Activated T-helper 2 cell treated with anti-CD3 and anti-CD28 coated beads, Interferon-gamma antibody, Interleukin-2, Interleukin-4, amounts not matched to agents 10 μg/mL and 5 μg/mL and 100 μg/mL, durations not matched to agents 14 hours and 24 hours and 36 hours (primary cell): ENCODE measurements at regions not wholly inside any gene's neighbourhood (a gene's known extent, or its start where the extent isn't known, plus 50 kb on each side); places are given as distances from the start of the nearest gene placed in this dataset.

ENCODE experiments used
- DNase-seq: peaks from one replicate; pipeline ENCODE4 v3.0.0; 2021; ENCODE audit warnings: low spot score
- H3K27ac Mint-ChIP-seq: one replicate; pipeline ENCODE4 v1.8.0; 2021; ENCODE audit warnings: mixed read lengths
- H3K27me3 Mint-ChIP-seq: one replicate; pipeline ENCODE4 v1.8.0; 2021; ENCODE audit warnings: low read depth, mixed read lengths
- H3K36me3 Mint-ChIP-seq: one replicate; pipeline ENCODE4 v1.8.0; 2021; ENCODE audit warnings: low read depth, mixed read lengths
- H3K4me1 Mint-ChIP-seq: one replicate; pipeline ENCODE4 v1.8.0; 2021; ENCODE audit warnings: low read depth, mixed read lengths
- H3K4me3 Mint-ChIP-seq: one replicate; pipeline ENCODE4 v1.8.0; 2021; ENCODE audit warnings: low read depth, mild to moderate bottlenecking, moderate library complexity, mixed read lengths
- H3K9me3 Mint-ChIP-seq: one replicate; pipeline ENCODE4 v1.8.0; 2021; ENCODE audit warnings: mixed read lengths
- intact Hi-C: fragments of 100-400 bp; cut with micrococcal nuclease; formaldehyde crosslinking; loops from one replicate; pipeline ENCODE4 v1.15.1; 2023

DNA sequence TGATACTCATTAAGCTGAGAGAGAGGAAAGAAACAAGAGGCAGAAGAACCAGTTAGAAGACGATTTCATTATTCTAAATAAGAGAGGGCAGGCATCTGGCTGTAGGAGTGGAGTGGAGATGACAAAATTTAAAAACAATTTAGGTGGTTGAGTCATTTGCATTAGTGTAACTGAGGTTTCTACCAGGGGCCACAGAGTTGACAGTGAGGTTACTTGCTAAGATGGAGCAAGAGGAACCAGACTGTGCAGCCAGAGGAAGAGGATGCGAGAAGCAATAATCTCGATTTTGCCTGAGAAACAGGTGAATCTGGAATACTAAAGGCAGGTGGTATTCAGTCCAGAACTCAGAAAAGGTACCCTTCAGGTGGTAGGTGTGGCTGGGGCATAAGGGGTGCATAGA is 491.9 kb downstream of the MID1IP1 start:
- H3K27me3 Mint-ChIP-seq, result no peaks in the 10 kb centered on the region
- DNase-seq, result no peak
- peaks cover 22% of the 10 kb centered on the region for H3K9me3 Mint-ChIP-seq
- intact Hi-C loops, result no loop called here
- peak overlapping the region; percentile 40 for H3K27ac Mint-ChIP-seq
- H3K36me3 Mint-ChIP-seq, result peaks cover 69% of the 10 kb centered on the region
- no peak overlapping the region for H3K4me3 Mint-ChIP-seq
- peaks cover 25% of the 10 kb centered on the region for H3K4me1 Mint-ChIP-seq

DNA sequence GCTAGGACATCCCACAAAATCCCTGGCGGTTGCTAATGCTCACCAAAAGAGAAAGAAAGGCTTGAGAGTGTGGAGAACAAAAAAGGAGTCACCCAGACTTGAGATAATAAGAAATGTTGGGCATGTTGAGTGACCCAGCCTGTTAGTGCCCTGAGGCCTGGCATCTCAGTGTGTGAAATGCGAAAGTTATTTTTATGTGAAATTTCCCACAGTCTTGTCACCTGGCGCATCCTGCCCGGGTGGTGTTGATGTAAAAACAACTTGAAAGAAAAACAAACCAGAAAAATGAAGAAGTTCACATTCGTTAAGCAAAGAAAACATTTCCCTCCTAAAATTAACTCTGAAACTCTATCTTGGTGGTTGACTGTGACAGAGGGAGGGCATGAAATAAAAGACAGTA is 495.2 kb downstream of the MID1IP1 start:
- H3K36me3 Mint-ChIP-seq, result peaks cover 85% of the 10 kb centered on the region

DNA sequence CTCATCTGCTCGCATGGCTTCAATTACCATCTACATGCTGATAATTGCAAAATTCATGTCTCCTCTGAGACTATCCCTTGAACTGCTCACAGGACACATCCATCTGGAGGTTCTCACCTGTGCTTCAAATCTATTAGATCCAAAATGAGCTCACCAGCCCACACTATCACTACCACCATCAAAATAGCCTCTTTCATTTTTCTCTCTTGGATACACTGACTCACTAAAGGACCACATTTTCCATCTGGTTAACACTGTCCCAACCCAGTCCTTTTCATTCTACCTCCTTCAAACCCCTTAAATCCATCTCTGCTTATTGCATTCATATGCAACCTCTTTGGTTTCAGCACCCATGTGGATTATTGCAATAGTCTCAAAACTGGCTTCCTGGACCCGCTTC is 497.6 kb downstream of the MID1IP1 start:
- intact Hi-C loops, result loop anchor here (5.0 kb wide), 1 partner anchor 33 kb away; no protein-coding TSS in a partner anchor
- H3K36me3 Mint-ChIP-seq, result peaks cover 84% of the 10 kb centered on the region
- peaks cover 22% of the 10 kb centered on the region for H3K9me3 Mint-ChIP-seq
- H3K27me3 Mint-ChIP-seq, result no peaks in the 10 kb centered on the region
- H3K4me1 Mint-ChIP-seq, result peaks cover 22% of the 10 kb centered on the region
- DNase-seq, result no peak
- no peak overlapping the region for H3K4me3 Mint-ChIP-seq
- H3K27ac Mint-ChIP-seq, result peak overlapping the region; percentile 51

More for the DNA sequence above, 495.2 kb downstream of the MID1IP1 start:
- no peak overlapping the region for H3K4me3 Mint-ChIP-seq
- DNase-seq, result no peak
- H3K4me1 Mint-ChIP-seq, result peaks cover 31% of the 10 kb centered on the region
- no peaks in the 10 kb centered on the region for H3K27me3 Mint-ChIP-seq
- no peak overlapping the region for H3K27ac Mint-ChIP-seq
- intact Hi-C loops, result loop anchor here (5.0 kb wide), 1 partner anchor 36 kb away; no protein-coding TSS in a partner anchor
- H3K9me3 Mint-ChIP-seq, result peaks cover 26% of the 10 kb centered on the region

DNA sequence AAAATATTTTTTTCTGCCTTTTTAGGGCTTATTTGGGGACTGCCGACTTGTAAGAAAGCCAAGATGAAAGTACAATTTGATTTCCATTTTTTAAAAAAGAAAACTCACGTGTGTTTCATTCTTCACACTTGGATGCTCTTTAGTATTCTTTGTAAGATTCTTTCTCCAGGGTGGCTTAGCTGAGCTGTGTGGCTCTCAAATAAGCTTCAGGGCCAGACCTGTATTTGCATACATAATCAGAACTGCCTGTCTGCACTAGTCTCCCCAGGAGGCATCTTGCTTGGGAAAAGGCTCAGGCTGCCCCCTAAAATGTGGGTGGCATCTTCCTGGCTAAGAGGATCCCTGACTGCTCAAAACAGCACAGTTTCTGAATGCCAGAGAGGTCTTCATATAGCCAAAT is 498.4 kb downstream of the MID1IP1 start:
- peaks cover 18% of the 10 kb centered on the region for H3K9me3 Mint-ChIP-seq

DNA sequence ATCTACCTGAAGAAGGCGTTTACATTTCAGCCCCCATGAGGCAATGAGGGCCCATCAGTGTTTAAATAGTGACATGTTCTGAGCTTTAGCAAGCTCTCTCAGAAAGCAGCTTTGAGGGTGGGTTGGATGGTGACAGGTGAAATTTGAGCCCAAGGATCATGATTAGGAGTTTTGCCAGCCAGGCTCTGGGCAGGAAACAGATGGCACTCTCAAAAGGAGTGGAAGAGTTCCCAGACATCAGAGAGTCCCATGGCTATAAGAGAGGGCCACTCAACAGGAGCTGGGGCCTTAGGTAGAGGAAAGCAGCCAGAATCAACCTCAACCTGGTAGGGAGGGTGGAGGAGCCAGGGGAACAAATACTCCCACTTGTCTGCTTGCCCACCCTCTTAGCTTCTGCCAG is 499.8 kb downstream of the MID1IP1 start:
- intact Hi-C loops, result no loop called here
- Mint-ChIP-seq H3K36me3 (peaks cover 85% of the 10 kb centered on the region), H3K4me3 (no peak overlapping the region), H3K27ac (no peak overlapping the region), H3K9me3 (peaks cover 8% of the 10 kb centered on the region), H3K4me1 (peaks cover 16% of the 10 kb centered on the region), H3K27me3 (no peaks in the 10 kb centered on the region)
- DNase-seq, result no peak

More for the DNA sequence above, 498.4 kb downstream of the MID1IP1 start:
- Mint-ChIP-seq H3K4me1 (peaks cover 19% of the 10 kb centered on the region), H3K27me3 (no peaks in the 10 kb centered on the region), H3K36me3 (peaks cover 84% of the 10 kb centered on the region), H3K4me3 (no peak overlapping the region), H3K27ac (peak overlapping the region; percentile 52)
- intact Hi-C loops, result loop anchor here (5.0 kb wide), 1 partner anchor 33 kb away; no protein-coding TSS in a partner anchor
- DNase-seq, result no peak

DNA sequence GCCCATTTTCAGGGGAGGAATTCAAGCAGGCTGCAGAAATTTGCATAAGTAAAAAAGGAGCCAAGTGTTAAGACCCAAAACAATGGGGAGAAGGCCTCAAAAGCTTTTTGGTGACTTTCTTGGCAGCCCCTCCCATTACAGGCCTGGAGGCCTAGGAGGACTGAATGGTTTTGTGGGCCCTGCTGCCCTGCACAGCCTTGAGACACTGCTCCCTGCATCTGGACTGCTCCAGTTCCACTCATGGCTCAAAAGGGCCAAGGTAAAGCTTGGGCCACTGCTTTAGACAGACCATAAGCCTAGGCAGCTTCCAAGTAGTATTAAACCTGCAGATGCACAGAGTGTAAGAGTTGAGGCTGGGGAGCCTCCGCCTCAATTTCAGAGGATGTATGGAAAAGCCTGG is 501.6 kb downstream of the MID1IP1 start:
- no peak overlapping the region for H3K4me3 Mint-ChIP-seq
- H3K4me1 Mint-ChIP-seq, result peaks cover 24% of the 10 kb centered on the region
- H3K36me3 Mint-ChIP-seq, result peaks cover 90% of the 10 kb centered on the region
- no peak for DNase-seq
- intact Hi-C loops, result no loop called here
- H3K27me3 Mint-ChIP-seq, result no peaks in the 10 kb centered on the region
- H3K9me3 Mint-ChIP-seq, result peaks cover 4% of the 10 kb centered on the region
- no peak overlapping the region for H3K27ac Mint-ChIP-seq

DNA sequence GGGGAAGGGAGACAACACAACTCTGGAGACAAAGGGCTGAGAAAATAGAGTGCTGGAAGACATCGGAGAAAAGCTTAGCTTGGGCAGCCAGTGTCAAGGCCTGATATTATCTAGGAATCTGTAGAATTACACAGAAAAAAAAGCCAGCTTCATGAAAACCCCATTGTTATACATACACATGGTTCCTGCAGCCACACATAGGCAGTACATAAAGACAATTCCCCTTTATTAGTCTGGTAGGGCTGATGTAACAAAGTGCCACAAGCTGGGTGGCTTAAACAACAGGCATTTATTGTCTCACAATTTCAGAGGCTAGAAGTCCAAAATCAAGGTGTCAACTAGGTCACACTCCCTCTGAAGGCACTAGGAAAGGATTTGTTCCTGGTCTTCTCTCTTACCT is 503.5 kb downstream of the MID1IP1 start:
- H3K27ac Mint-ChIP-seq, result peak overlapping the region; percentile 22
- intact Hi-C loops, result no loop called here
- peaks cover 28% of the 10 kb centered on the region for H3K4me1 Mint-ChIP-seq
- no peaks in the 10 kb centered on the region for H3K9me3 Mint-ChIP-seq
- H3K36me3 Mint-ChIP-seq, result peaks cover 87% of the 10 kb centered on the region
- no peak for DNase-seq
- no peaks in the 10 kb centered on the region for H3K27me3 Mint-ChIP-seq
- no peak overlapping the region for H3K4me3 Mint-ChIP-seq

DNA sequence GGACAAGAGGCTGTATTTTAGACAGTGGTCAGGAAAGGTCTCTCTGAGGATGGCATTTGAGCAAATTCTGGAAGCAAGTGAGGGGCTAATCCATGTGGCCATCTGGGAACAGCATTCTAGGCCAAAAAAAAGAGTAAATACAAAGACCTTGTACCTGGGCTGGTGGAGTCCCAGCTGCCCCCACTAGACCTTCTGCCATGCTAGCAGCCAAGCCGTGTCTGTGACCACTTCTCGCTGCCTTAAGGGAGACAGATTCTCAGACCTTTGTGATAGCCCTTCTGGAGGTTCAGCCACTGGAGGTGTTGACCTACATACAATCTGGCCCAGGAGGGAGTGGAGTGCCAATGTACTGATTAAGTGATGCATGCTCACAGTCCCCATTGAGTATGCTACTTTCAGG is 506.2 kb downstream of the MID1IP1 start:
- intact Hi-C loops, result no loop called here
- DNase-seq, result no peak
- Mint-ChIP-seq H3K9me3 (no peaks in the 10 kb centered on the region), H3K27me3 (no peaks in the 10 kb centered on the region), H3K27ac (peak overlapping the region; percentile 96), H3K4me3 (no peak overlapping the region), H3K4me1 (peaks cover 51% of the 10 kb centered on the region), H3K36me3 (peaks cover 87% of the 10 kb centered on the region)

DNA sequence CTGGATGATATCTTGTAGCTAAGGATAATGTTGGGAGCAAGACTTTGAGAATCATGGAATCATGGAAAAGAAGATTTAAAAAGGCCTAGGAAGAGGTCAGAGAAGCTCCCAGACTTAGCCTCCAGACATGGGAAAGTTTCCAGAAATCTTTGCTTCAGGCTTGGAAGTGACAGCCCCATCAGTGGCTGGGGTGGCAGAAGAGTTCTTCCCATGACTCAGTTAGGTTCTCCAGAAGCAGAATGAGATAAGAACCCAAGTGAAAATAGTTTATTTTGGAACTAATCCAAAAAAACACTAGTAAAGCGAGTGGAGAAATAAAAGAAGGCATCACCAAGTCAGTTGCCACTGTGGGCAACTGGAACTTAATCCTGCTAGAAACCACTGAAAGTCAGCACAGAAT is 506.9 kb downstream of the MID1IP1 start:
- no peak for DNase-seq
- H3K4me3 Mint-ChIP-seq, result no peak overlapping the region
- intact Hi-C loops, result loop anchor here (2.0 kb wide), 1 partner anchor 47 kb away; no protein-coding TSS in a partner anchor
- H3K27me3 Mint-ChIP-seq, result no peaks in the 10 kb centered on the region
- H3K4me1 Mint-ChIP-seq, result peaks cover 57% of the 10 kb centered on the region
- H3K27ac Mint-ChIP-seq, result peak overlapping the region; percentile 96
- no peaks in the 10 kb centered on the region for H3K9me3 Mint-ChIP-seq
- H3K36me3 Mint-ChIP-seq, result peaks cover 87% of the 10 kb centered on the region

DNA sequence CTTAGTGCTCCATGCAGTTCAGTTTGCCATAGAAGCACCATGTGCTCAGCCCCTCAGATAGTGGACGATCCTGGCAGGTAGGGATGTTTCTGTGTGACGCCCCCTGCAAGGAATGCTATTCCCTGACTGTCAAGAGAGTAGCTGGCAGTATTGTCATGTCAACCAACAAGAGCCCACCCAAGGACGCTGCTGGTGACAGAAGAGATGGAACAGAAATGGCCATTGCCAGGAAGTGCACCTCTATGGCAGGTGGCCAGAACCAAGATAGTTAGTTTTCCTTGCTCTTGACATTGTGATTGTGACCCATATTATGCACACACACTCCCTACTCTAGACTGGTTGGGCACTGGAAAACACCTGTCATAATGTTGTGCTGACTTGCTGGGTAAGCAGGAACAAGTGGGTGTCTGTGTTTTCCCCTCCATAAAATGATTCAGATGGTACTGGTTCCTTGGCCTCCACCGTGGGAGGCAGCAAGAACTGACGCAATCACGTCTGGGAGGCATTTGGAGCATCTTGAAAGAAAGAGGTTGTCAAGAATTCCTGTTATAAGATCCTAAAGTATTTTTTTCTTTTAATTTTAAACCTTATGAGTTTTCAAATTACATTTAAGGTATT is 507.9 kb downstream of the MID1IP1 start:
- no peak for DNase-seq
- Mint-ChIP-seq H3K4me1 (peaks cover 65% of the 10 kb centered on the region), H3K9me3 (peaks cover 5% of the 10 kb centered on the region), H3K27ac (peak overlapping the region; percentile 96), H3K4me3 (no peak overlapping the region), H3K27me3 (no peaks in the 10 kb centered on the region), H3K36me3 (peaks cover 91% of the 10 kb centered on the region)
- intact Hi-C loops, result loop anchor here (1.0 to 2.0 kb wide), 7 partner anchors 18 to 146 kb away; no protein-coding TSS in a partner anchor

DNA sequence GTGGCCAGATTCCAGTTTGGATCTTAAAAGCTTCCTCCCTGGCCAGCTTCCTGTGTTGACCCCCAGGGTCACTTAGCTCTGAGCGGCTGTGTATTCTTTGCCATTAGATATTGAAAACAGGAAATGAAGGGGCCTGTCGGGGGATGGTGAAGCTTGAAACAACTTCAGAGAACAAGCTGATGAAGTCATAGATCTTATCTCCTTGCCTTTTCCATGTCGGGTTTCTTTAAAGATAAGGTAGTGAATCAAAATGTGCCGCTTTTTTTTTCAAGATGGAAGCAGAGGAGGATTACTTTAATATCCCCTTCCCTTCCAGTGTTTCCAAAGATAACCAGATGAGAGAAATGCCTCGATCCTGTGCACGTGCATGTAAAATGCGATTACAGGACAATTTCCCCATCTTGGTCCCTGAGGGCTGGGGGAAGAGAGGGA is 508.5 kb downstream of the MID1IP1 start:
- Mint-ChIP-seq H3K4me3 (peak overlapping the region; percentile 49), H3K27ac (peak overlapping the region; percentile 96), H3K4me1 (peaks cover 66% of the 10 kb centered on the region), H3K36me3 (peaks cover 89% of the 10 kb centered on the region), H3K9me3 (peaks cover 5% of the 10 kb centered on the region), H3K27me3 (no peaks in the 10 kb centered on the region)
- peak; percentile 44 for DNase-seq
- intact Hi-C loops, result loop anchor here (1.0 to 2.0 kb wide), 7 partner anchors 18 to 146 kb away; no protein-coding TSS in a partner anchor

DNA sequence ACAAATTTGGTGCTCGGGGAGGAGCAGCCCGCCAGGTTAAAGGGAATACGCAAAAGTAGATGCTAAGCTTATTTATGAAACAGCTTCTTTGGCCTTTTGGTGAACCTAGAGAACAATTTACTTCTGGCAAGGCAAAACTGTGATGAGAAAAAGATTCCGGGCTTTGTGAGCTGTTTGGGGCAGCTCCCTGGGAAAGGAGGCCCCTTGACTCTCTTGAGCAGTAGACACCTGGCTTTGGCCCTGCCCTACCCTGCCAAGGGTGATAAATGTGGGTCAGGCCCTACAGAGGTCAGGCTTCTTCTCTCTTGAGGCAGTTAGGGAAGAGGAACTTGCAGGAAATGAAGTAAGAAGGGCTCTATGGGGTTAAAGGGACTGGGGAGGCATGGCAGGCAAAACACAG is 509.6 kb downstream of the MID1IP1 start:
- DNase-seq, result no peak
- Mint-ChIP-seq H3K9me3 (peaks cover 6% of the 10 kb centered on the region), H3K36me3 (peaks cover 86% of the 10 kb centered on the region), H3K4me3 (peak overlapping the region; percentile 20), H3K27me3 (no peaks in the 10 kb centered on the region), H3K27ac (peak overlapping the region; percentile 96), H3K4me1 (peaks cover 68% of the 10 kb centered on the region)
- intact Hi-C loops, result no loop called here

DNA sequence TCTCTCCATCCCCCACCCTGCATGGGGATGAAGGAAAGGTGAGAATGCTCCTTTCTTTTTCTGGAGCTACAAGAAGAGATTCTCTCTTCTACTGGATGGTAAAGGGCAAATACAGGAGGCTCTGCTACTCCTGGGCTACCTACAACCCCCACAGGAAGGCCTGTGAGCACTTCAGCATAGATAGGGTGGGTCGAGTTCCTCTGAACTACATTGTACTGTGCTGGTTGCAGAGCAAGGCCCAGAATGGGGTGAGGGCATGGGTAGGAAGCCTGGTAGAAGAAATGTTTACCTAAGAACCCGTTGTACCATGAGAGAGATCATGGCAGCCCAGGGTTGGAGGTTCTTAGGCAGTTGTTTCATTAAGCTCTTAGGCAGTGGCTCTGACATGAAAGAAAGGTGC is 510.4 kb downstream of the MID1IP1 start:
- peaks cover 10% of the 10 kb centered on the region for H3K9me3 Mint-ChIP-seq
- peaks cover 86% of the 10 kb centered on the region for H3K36me3 Mint-ChIP-seq
- intact Hi-C loops, result no loop called here
- H3K4me1 Mint-ChIP-seq, result peaks cover 70% of the 10 kb centered on the region
- no peak for DNase-seq
- H3K27me3 Mint-ChIP-seq, result no peaks in the 10 kb centered on the region
- peak overlapping the region; percentile 96 for H3K27ac Mint-ChIP-seq
- no peak overlapping the region for H3K4me3 Mint-ChIP-seq
